ENCODE measurements at regions not wholly inside any gene's neighbourhood (a gene's known extent, or its start where the extent isn't known, plus 50 kb on each side); places are given as distances from the start of the nearest gene placed in this dataset.

DNA sequence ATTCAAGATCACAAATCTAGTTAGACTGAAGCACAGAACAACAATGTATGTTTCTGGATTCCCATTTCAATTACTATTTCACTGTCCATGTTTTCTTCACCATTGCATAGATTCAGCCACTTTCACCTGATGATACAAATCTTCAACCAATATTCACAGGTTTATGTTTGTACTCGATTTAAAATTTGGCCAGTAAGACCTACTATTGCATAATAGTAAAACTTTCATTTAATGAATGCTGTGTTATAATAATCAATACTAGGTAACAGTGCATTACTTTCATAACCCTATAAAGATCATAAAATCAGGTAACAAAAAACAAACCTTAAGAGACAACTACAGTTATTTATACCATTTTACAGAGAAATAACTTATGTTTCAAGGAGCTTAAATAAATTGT is 2209.1 kb downstream of the ARAP2 start:
- TF ChIP-seq, protein P1, sequence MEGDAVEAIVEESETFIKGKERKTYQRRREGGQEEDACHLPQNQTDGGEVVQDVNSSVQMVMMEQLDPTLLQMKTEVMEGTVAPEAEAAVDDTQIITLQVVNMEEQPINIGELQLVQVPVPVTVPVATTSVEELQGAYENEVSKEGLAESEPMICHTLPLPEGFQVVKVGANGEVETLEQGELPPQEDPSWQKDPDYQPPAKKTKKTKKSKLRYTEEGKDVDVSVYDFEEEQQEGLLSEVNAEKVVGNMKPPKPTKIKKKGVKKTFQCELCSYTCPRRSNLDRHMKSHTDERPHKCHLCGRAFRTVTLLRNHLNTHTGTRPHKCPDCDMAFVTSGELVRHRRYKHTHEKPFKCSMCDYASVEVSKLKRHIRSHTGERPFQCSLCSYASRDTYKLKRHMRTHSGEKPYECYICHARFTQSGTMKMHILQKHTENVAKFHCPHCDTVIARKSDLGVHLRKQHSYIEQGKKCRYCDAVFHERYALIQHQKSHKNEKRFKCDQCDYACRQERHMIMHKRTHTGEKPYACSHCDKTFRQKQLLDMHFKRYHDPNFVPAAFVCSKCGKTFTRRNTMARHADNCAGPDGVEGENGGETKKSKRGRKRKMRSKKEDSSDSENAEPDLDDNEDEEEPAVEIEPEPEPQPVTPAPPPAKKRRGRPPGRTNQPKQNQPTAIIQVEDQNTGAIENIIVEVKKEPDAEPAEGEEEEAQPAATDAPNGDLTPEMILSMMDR (IDR thresholded peaks at IDR 0.05; ENCODE audit: low read length), result no peak
- TF ChIP-seq EZH2 (IDR thresholded peaks at IDR 0.05; ENCODE audit: borderline replicate concordance, low read length), result no peak

Measured in OCI-LY1 (cell line).